ENCODE measurements at regions not wholly inside any gene's neighbourhood (a gene's known extent, or its start where the extent isn't known, plus 50 kb on each side); places are given as distances from the start of the nearest gene placed in this dataset.

DNA sequence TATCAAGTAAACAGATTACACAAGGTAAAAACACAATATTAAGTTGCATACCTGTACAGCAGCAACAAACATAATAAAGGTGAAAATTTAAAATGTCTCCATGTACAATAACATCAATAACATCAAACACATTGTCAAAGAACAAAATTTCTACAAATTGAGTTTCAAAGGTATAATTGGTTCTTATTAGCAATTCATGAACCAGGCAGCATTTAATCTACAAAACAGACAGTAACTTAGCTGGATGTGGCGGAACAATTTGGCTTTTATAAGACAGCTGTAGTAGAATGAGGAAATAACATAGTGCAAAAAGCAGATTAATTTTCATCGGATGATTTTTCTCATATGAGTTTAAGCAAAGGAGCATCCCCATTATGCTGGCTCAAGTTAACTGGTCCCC, 1176.8 kb downstream of the EFNA5 start:
- TF ChIP-seq POLR2A (IDR thresholded peaks at IDR 0.05; ENCODE audit: low read depth, low read length) = no peak
- TF ChIP-seq CTCF (conservative IDR thresholded peaks at IDR 0.05; ENCODE audit: low read depth, low read length) = no peak
- no peak for TF ChIP-seq MAFK (IDR thresholded peaks at IDR 0.05; ENCODE audit: low read depth, low read length)
- no peak for TF ChIP-seq RCOR1 (IDR thresholded peaks at IDR 0.05; ENCODE audit: insufficient replicate concordance, low read length)
- TF ChIP-seq MAZ (IDR thresholded peaks at IDR 0.05; ENCODE audit: borderline replicate concordance, low read depth, low read length) = no peak
- no peak for TF ChIP-seq RAD21 (IDR thresholded peaks at IDR 0.05; ENCODE audit: low read length)
- no peak for TF ChIP-seq RFX5 (IDR thresholded peaks at IDR 0.05; ENCODE audit: low read depth, low read length)
- TF ChIP-seq, protein P1, sequence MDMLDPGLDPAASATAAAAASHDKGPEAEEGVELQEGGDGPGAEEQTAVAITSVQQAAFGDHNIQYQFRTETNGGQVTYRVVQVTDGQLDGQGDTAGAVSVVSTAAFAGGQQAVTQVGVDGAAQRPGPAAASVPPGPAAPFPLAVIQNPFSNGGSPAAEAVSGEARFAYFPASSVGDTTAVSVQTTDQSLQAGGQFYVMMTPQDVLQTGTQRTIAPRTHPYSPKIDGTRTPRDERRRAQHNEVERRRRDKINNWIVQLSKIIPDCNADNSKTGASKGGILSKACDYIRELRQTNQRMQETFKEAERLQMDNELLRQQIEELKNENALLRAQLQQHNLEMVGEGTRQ (IDR thresholded peaks at IDR 0.05; ENCODE audit: low read depth, low read length) = no peak
- TF ChIP-seq CEBPB (IDR thresholded peaks at IDR 0.05; ENCODE audit: low read depth, low read length) = no peak
- TF ChIP-seq SMC3 (IDR thresholded peaks at IDR 0.05; ENCODE audit: low read depth, low read length) = no peak
- TF ChIP-seq NFE2L2 (IDR thresholded peaks at IDR 0.05; ENCODE audit: low read depth, low read length) = no peak
- no peak for TF ChIP-seq FOS (IDR thresholded peaks at IDR 0.05; ENCODE audit: low read depth, low read length)

All from IMR-90 (cell line).